Heart left ventricle (tissue), 16 donors: ENCODE measurements at regions not wholly inside any gene's neighbourhood (a gene's known extent, or its start where the extent isn't known, plus 50 kb on each side); places are given as distances from the start of the nearest gene placed in this dataset.
"Not testable (repeated sequence)": the region's sequence is repeated elsewhere in the genome, so short reads cannot be mapped to it uniquely, and the experiment has no call there.

Experiments
- ATAC-seq, 4 donors: fragments of 200-7000 bp; cut with Tn5 transposase; one replicate each; pipeline ENCODE4 v1.9.1; 2020 to 2022; ENCODE audit warnings: moderate library complexity in 4 of 4, mild to moderate bottlenecking in 3 of 4, moderate number of reproducible peaks in 1 of 4
- DNase-seq, 5 donors: peaks; one replicate each; pipeline ENCODE4 v3.0.0-alpha.2; 2020
- H3K27ac ChIP-seq, 12 donors: fragments of 200-600 bp; sonication (generic) in 4 of 12; one replicate each; pipeline versions ENCODE4 v1.5.0 to v1.8.0; 2016 to 2022; ENCODE audit warnings: mild to moderate bottlenecking in 2 of 12
- H3K27me3 ChIP-seq, 9 donors: fragments of 200-600 bp; sonication (generic) in 2 of 9; one replicate each; pipeline versions ENCODE4 v1.5.1 to v1.8.0; 2016 to 2022; ENCODE audit warnings: mild to moderate bottlenecking in 3 of 9
- H3K36me3 ChIP-seq, 9 donors: fragments of 200-600 bp; sonication (generic) in 2 of 9; one replicate each; pipeline versions ENCODE4 v1.5.0 to v1.8.0; 2018 to 2022; ENCODE audit warnings: mild to moderate bottlenecking in 2 of 9
- H3K4me1 ChIP-seq, 12 donors: fragments of 200-600 bp; sonication (generic) in 4 of 12; one replicate each; pipeline versions ENCODE4 v1.5.0 to v1.8.0; 2016 to 2022; ENCODE audit warnings: mild to moderate bottlenecking in 3 of 12
- H3K4me3 ChIP-seq, 12 donors: fragments of 200-600 bp; sonication (generic) in 4 of 12; one replicate each; pipeline versions ENCODE4 v1.5.0 to v1.8.0; 2017 to 2022; ENCODE audit warnings: mild to moderate bottlenecking in 9 of 12, moderate library complexity in 4 of 12
- H3K9me3 ChIP-seq, 12 donors: fragments of 200-600 bp; sonication (generic) in 4 of 12; one replicate each; pipeline versions ENCODE4 v1.5.0 to v1.8.0; 2016 to 2022; ENCODE audit warnings: mild to moderate bottlenecking in 1 of 12
- POLR2A ChIP-seq, 2 donors: fragments of 450-650 bp; IDR thresholded peaks; one replicate each; pipeline ENCODE4 v1.6.1; 2017; ENCODE audit warnings: antibody characterized with exemption in 2 of 2, mild to moderate bottlenecking in 2 of 2, moderate library complexity in 2 of 2
- WGBS, 4 donors: extraction: QIAGEN DNeasy Blood & Tissue Kit in 2 of 4; methylation state at CpG; one replicate each; pipeline versions ENCODE4 v1.1.5 to v1.1.7; 2013 to 2018; 5-methylcytosine and 5-hydroxymethylcytosine counted together
- intact Hi-C, 10 donors: fragments of 100-400 bp; cut with DNase I; formaldehyde crosslinking; loops; one replicate each; pipeline versions ENCODE4 v1.11.1 to v1.14.2; 2022
- TF ChIP-seq, protein P1 (sequence below), 12 donors: fragments of 200-600 bp; sonication (generic) in 4 of 12; IDR thresholded peaks; one replicate each; pipeline versions ENCODE4 v1.5.0 to v1.8.0; 2018 to 2022; ENCODE audit warnings: antibody characterized with exemption in 12 of 12, mild to moderate bottlenecking in 5 of 12
- donor health status: ischemic (EF 13 %, LVEDD 7.1; RV severe dilation, severe dysfunction).
- donor health status: healthy with polysubstance abuse.
- donor health status: DM: no; HTN: yes; CAD: no.
- donor health status: DM: no; HTN: no; CAD: no.
- donor health status: ischemic (EF 25% LVEDD 6.9; RV normal size, moderate dysfunction).
- donor health status: ischemic (EF 25% LVEDD 5.7; RV mildly dilated, moderate dysfunction).
- donor health status: healthy.
- donor health status: DM: yes; HTN: yes; CAD: no.
- donor health status: ischemic (EF 35%, LVEDD 5.7; RV mildly dilated, moderate dysfunction).
- donor health status: nonischemic (EF 11% LVEDD 7.7; RV severe dilation, severe dysfunction).
- donor health status: DM: yes; HTN: yes; CAD: no.
- donor health status: PGD.
- donor health status: ischemic (EF 29% LVEDD 5.4; RV normal size, mild dysfunction).
- donor health status: nonischemic (EF 23%, LVEDD 6.1; RV moderate dilation, normal function).

DNA sequence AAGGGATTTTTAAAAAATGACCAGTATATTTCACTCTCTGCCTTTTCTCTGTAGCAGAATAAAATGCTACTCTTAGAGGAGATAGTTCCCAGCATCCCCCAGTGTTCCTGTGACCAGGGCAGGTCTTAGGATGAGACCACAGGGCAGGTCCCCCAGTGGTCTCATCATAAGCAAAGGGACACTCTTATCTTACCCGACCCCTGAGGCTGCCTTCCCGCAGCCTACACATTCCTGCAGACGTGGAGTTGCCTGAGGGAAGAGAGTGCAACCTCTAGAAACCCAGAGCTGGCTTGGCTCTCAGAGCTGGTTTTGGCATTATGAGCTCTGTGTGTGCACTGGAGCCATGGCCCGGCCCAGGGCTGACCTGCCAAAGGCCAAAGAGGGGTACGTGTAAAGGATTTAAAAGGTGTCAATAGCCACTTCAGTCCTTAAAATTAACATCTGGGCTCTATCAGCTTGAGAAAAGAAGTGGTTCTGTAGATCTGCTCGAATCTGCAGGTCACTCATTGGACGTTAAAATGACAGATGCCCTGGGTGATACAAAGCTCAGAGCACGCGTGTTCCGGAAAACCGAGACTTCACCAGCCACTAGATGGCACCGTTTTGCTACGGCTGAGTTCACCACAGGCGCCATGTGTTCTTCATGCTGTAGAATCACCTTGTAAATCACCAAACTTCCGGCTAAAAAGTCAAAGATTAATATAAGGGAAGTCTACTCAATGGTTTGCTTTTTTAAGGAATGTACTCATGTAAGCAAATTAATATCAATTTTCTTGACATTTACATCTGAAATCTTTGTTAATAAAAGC lies 60.4 kb upstream of the GPR31 start:
- intact Hi-C loops, result loop anchor here in 5 of 10 donors (5.0 to 10.0 kb wide), 5 partner anchors 69 to 697 kb away; no protein-coding TSS in a partner anchor
- 19 to 23% (median 21%) methylated on average over 8 to 13 of the region's 15 CpGs for WGBS, 4 donors
- H3K27ac ChIP-seq, H3K36me3 ChIP-seq, H3K9me3 ChIP-seq, H3K4me3 ChIP-seq, H3K27me3 ChIP-seq, DNase-seq, H3K4me1 ChIP-seq: not testable (repeated sequence)
- ATAC-seq, result peak in 3 of 4 donors; percentile 54 to 76 (median 64)
- TF ChIP-seq, protein P1, sequence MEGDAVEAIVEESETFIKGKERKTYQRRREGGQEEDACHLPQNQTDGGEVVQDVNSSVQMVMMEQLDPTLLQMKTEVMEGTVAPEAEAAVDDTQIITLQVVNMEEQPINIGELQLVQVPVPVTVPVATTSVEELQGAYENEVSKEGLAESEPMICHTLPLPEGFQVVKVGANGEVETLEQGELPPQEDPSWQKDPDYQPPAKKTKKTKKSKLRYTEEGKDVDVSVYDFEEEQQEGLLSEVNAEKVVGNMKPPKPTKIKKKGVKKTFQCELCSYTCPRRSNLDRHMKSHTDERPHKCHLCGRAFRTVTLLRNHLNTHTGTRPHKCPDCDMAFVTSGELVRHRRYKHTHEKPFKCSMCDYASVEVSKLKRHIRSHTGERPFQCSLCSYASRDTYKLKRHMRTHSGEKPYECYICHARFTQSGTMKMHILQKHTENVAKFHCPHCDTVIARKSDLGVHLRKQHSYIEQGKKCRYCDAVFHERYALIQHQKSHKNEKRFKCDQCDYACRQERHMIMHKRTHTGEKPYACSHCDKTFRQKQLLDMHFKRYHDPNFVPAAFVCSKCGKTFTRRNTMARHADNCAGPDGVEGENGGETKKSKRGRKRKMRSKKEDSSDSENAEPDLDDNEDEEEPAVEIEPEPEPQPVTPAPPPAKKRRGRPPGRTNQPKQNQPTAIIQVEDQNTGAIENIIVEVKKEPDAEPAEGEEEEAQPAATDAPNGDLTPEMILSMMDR (IDR thresholded peaks at IDR 0.05), result peak in 8 of 12 donors; percentile 13 to 47 (median 24)

DNA sequence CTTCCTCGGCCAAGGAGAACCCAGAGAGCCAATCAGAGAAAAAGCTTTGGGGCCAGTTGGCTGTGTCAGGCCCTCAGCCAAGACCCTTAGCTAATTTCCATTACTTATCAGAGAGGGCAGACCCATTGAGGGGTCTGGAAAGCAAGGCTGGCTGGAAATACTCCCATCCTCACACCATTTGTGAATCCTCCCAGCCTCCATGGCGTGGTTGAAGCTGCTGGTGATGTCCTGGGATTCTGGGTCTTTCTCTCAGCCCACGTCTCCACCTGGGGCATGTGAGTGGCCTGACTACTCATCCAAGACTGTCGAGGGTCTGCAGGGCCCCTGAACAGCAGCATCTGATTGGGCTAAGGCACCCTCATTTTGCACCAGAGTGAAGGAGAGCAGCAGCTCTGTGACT lies 61.3 kb upstream of the GPR31 start:
- not testable (repeated sequence) for H3K36me3 ChIP-seq, H3K27ac ChIP-seq, H3K4me1 ChIP-seq, H3K9me3 ChIP-seq, ATAC-seq, H3K4me3 ChIP-seq, DNase-seq, H3K27me3 ChIP-seq
- 61 to 87% (median 80%) methylated on average over 3 to 4 of the region's 4 CpGs for WGBS, 4 donors
- intact Hi-C loops, result loop anchor here in 5 of 10 donors (5.0 to 10.0 kb wide), 5 partner anchors 68 to 696 kb away; no protein-coding TSS in a partner anchor

DNA sequence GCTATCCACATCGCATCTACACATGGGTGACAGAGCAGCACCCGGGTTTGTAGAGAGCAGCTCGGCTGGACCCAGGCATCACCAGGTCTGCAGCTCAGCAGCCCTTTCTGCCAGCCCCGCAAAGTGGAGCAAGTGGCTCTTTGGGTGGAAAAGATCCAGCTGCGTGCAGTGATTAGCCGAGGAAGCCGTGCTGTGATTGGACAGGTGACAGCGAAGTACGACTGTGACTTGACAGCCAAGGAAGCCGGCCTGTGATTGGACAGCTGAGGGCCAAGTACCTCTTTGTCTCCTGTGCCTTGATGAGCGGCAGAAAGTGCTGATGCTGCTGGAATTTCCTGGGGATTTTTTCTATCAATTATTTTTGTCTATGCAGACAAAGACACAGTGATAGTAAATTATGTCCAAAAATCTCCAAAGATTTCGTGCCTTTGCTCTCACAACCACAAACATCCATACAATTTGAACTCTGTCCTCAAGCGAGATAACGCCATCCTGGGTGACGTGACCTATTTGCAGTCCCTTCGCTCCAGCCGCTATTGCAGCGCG lies 62.3 kb upstream of the GPR31 start:
- Histone ChIP-seq H3K27me3 (peaks cover 0 to 1% (median 0%) of the 10 kb centered on the region in 9 donors), H3K9me3 (no peaks in the 10 kb centered on the region), H3K27ac (no peak overlapping the region), H3K4me3 (no peak overlapping the region), H3K4me1 (no peaks in the 10 kb centered on the region), H3K36me3 (no peaks in the 10 kb centered on the region)
- DNase-seq (no peak), ATAC-seq (no peak)
- 69 to 79% (median 74%) methylated on average over 19 of the region's 19 CpGs for WGBS, 4 donors
- TF ChIP-seq, protein P1 (IDR thresholded peaks at IDR 0.05), result no peak
- no peak for TF ChIP-seq POLR2A (IDR thresholded peaks at IDR 0.05)
- intact Hi-C loops, result loop anchor here in 7 of 10 donors (2.0 to 10.0 kb wide), 9 partner anchors 55 to 695 kb away; no protein-coding TSS in a partner anchor

DNA sequence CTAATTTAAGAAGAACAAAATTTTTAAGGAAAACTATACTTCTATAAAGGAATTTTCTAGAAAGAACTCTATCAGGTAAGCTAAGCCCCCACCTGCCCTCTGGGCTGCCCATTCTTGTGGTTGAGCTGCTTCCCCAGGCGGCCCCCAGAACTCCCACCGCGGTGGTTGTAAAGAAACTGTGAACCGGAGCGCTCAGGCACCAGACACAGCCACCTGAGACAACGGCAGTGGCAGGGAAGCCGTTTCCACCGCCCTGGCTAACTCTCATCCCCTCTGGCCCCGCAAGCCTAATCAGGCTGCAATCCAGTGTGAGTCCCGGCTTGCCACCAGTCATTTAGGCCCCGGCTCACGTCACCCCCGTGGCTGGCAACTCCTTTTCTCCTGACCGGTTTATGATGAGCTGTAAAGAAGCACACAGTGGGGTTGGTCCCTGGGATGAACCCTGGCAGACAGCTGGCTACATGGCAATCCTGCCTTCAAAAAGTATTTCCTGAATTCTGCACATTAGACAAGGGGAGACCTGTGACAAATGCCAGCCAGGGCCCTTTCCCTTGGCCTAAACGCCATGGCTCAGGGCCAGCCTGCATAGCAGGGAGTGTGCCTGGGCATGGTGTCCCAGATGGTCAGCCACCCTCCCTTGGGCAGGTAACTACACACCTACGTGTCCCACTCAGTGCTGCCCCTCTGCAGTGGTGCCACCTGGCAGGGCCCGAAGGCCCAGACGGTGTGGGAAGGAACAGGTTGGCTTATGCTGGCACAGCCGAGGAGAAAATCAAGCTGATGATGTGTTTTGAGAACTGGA lies 63.8 kb upstream of the GPR31 start:
- ATAC-seq (peak in 1 of 4 donors; percentile 22), DNase-seq (no peak)
- Histone ChIP-seq H3K27me3 (peaks cover 0 to 7% (median 0%) of the 10 kb centered on the region in 9 donors), H3K36me3 (no peaks in the 10 kb centered on the region), H3K4me1 (no peaks in the 10 kb centered on the region), H3K27ac (no peak overlapping the region), H3K4me3 (no peak overlapping the region), H3K9me3 (no peaks in the 10 kb centered on the region)
- TF ChIP-seq, protein P1 (IDR thresholded peaks at IDR 0.05), result no peak
- no peak for TF ChIP-seq POLR2A (IDR thresholded peaks at IDR 0.05)
- 83 to 92% (median 85%) methylated on average over 12 to 19 of the region's 19 CpGs for WGBS, 4 donors
- intact Hi-C loops, result loop anchor here in 6 of 10 donors (2.0 to 10.0 kb wide), 5 partner anchors 53 to 133 kb away; no protein-coding TSS in a partner anchor

DNA sequence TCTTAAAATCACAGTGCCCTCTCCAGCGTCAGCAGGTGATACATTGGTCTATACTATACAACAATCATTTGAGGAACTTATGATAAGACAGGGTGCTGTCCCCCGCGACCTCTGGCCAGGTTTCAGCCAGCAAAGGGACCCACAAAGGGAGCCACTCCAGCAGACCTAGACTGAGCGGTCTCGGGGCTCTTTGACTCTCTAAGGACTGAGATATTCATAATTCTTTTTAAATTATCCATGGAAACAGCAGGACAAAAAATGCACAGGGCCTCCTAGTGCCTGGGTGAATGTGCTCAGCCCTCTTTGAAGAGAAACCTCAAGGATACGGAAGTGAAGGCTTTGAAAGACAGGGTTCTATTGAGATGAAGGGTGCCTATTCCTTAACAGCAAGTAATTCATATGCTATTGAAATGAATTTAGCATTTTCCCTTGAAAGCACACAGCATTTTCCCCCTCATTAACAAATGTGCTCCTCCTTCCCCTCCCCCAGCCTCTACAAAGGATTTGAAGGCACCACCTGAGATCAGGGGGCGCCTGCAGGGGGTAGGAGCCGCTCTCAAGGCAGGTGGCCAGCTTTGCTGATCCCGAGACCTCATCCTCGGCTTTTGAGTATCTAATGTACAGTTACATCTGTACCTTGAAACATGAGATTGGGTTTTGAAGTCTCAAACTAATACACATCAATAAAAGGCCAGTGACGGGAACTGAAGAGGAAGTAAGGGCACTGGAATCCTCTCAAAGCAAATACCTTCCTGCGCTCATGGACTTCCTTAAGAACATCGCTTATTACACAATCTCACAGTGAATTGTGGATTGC lies 65.3 kb upstream of the UNC93A start:
- H3K27ac ChIP-seq, H3K9me3 ChIP-seq, ATAC-seq, H3K36me3 ChIP-seq, H3K4me3 ChIP-seq, DNase-seq, H3K4me1 ChIP-seq: not testable (repeated sequence)
- WGBS, 4 donors, result 71 to 79% (median 77%) methylated on average over 13 of the region's 13 CpGs
- intact Hi-C loops, result loop anchor here in 5 of 10 donors (5.0 to 10.0 kb wide), 4 partner anchors 49 to 129 kb away; no protein-coding TSS in a partner anchor
- peaks cover 0 to 35% (median 5%) of the 10 kb centered on the region in 9 donors for H3K27me3 ChIP-seq
